ENCODE measurements at regions not wholly inside any gene's neighbourhood (a gene's known extent, or its start where the extent isn't known, plus 50 kb on each side); places are given as distances from the start of the nearest gene placed in this dataset.
"Not testable (repeated sequence)": the region's sequence is repeated elsewhere in the genome, so short reads cannot be mapped to it uniquely, and the experiment has no call there.

GRCh38 chr6:157751547-157752200 lies 71.4 kb upstream of the SNX9 start:
- Histone ChIP-seq H3K27me3 (ENCODE audit: control insufficient read depth, insufficient read depth, low read length) (no peaks in the 10 kb centered on the region), H3K36me3 (replicated peaks; ENCODE audit: control insufficient read depth, insufficient read depth, low read length) (no peaks in the 10 kb centered on the region), H3K4me3 (ENCODE audit: insufficient read depth, low read depth, low read length) (no peak overlapping the region)
- DNase-seq, result no peak

DNA sequence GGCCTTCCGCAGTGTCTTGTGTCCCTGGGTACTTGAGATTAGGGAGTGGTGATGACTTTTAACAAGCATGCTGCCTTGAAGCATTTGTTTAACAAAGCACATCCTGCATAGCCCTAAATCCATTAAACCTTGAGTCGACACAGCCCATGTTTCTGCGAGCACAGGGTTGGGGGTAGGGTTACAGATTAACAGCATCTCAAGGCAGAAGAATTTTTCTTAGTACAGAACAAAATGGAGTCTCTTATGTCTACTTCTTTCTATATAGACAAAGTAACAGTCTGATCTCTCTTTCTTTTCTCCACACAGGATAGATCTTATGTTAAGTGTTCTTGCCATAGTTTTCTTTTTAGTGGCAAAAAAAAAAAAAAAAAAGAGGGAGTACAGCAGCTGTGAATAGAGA lies 70.2 kb upstream of the SNX9 start:
- H3K4me3 ChIP-seq (ENCODE audit: insufficient read depth, low read depth, low read length); H3K27me3 ChIP-seq (ENCODE audit: control insufficient read depth, insufficient read depth, low read length); DNase-seq; H3K36me3 ChIP-seq (replicated peaks; ENCODE audit: control insufficient read depth, insufficient read depth, low read length): not testable (repeated sequence)

DNA sequence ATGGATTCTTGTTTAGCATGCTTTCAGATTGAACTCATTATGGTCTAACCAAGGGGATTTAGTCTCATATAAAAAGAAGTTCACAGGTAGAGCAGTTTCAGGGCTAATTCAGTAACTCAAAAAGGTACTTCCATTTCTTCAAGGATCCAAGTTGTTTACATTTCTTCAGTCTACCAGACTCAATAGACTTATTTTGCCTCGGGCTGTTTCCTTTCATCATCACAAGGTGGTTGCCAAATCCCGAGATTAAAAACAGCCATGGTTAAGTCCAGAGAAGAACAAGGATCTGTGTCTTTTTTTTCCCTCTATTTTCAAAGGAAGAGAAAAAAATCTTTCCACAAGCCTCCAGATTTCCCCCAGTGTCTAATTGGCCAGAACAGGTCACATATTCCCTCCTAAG lies 69.8 kb upstream of the SNX9 start:
- no peaks in the 10 kb centered on the region for H3K27me3 ChIP-seq (ENCODE audit: control insufficient read depth, insufficient read depth, low read length)
- H3K36me3 ChIP-seq (replicated peaks; ENCODE audit: control insufficient read depth, insufficient read depth, low read length), result no peaks in the 10 kb centered on the region
- H3K4me3 ChIP-seq (ENCODE audit: insufficient read depth, low read depth, low read length), result no peak overlapping the region
- no peak for DNase-seq

GRCh38 chr6:157753801-157754200 lies 69.2 kb upstream of the SNX9 start:
- H3K36me3 ChIP-seq (replicated peaks; ENCODE audit: control insufficient read depth, insufficient read depth, low read length); H3K4me3 ChIP-seq (ENCODE audit: insufficient read depth, low read depth, low read length); H3K27me3 ChIP-seq (ENCODE audit: control insufficient read depth, insufficient read depth, low read length); DNase-seq: not testable (repeated sequence)

DNA sequence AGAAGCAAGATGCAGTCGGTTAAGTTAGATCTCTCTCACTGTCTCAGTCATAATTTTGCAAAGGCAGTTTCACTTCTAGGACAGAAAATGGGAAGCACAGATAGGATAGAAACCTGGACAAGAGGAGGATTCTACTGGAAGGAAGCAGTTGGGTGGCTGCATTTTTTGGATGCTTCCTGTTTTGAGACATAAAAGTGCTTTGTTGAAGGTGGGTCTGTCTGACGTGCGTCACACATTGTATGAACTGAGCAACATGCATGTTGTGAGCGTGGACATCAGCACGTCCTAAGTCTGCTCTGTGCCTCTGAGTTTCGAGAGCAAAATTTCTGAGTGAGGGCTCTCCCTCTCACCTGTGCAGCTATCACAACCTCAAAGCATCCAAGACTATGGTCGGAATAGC lies 68.7 kb upstream of the SNX9 start:
- Histone ChIP-seq H3K4me3 (ENCODE audit: insufficient read depth, low read depth, low read length) (no peak overlapping the region), H3K36me3 (replicated peaks; ENCODE audit: control insufficient read depth, insufficient read depth, low read length) (no peaks in the 10 kb centered on the region)

DNA sequence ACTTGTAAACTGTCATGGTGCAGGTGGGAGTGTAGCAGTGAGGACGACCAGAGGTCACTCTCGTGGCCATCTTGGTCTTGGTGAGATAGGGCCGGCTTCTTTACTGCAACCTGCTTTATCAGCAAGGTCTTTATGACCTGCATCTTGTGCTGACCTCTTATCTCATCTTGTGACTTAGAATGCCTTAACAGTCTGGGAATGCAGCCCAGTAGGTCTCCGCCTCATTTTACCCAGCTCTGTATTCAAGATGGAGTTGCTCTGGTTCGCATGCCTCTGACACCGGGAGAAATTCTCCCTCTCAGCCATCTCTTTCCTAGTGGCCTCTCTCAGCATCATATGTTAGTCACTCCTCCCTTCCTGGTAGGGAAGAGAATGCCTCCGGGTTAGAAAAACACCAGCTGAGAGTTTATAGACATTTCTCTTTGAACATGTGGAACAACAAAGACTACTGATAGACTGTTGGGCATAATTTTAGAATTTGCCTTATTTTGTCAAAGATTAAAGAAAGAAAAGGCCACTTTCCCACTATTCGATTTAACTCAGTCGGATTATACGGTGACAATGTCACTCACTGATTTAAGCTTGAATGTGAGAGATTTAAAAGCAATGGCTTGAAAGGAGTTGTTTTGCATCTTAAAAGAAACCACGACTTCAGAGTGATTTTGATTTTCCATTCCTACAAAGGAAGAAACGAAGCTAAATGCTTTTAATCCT lies 67.9 kb upstream of the SNX9 start:
- Histone ChIP-seq H3K4me3 (ENCODE audit: insufficient read depth, low read depth, low read length) (no peak overlapping the region), H3K27me3 (ENCODE audit: control insufficient read depth, insufficient read depth, low read length) (no peaks in the 10 kb centered on the region), H3K36me3 (replicated peaks; ENCODE audit: control insufficient read depth, insufficient read depth, low read length) (no peaks in the 10 kb centered on the region)
- no peak for DNase-seq

More for the DNA sequence above, 68.7 kb upstream of the SNX9 start:
- H3K27me3 ChIP-seq (ENCODE audit: control insufficient read depth, insufficient read depth, low read length), result no peaks in the 10 kb centered on the region
- DNase-seq, result no peak

DNA sequence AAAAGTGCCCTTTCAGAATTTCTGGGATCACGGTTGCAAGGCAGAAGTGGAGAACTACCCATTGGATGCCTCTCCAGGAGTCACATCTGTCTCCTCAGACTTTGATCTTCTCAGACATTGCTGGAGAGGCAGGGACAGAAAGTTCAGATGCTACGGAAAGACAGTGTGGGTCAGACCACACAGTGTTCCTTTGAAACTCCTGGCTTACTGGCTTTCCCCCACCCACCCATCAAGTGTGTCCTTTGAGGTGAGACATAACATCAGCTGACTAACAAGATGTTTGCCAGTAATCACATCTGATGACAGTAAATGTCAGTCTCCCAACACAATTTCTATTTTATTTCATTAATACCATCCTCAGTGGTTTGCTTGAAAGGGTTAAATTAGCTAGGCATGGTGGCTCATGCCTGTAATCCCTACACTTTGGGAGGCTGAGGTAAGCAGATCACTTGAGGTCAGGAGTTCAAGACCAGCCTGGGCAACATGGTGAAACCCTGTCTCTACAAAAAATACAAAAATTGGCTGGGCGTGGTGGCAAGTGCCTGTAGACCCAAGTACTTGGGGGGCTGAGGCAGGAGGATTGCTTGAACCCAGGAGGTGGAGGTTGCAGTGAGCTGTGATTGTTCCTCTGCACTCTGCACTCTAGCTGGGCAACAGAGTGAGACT lies 67.2 kb upstream of the SNX9 start:
- H3K36me3 ChIP-seq (replicated peaks; ENCODE audit: control insufficient read depth, insufficient read depth, low read length), result no peaks in the 10 kb centered on the region
- H3K4me3 ChIP-seq (ENCODE audit: insufficient read depth, low read depth, low read length), result no peak overlapping the region
- DNase-seq, result no peak
- H3K27me3 ChIP-seq (ENCODE audit: control insufficient read depth, insufficient read depth, low read length), result no peaks in the 10 kb centered on the region

GRCh38 chr6:157756708-157757429 lies 66.2 kb upstream of the SNX9 start:
- Histone ChIP-seq H3K4me3 (ENCODE audit: insufficient read depth, low read depth, low read length) (no peak overlapping the region), H3K27me3 (ENCODE audit: control insufficient read depth, insufficient read depth, low read length) (no peaks in the 10 kb centered on the region), H3K36me3 (replicated peaks; ENCODE audit: control insufficient read depth, insufficient read depth, low read length) (no peaks in the 10 kb centered on the region)
- peak; percentile 76 for DNase-seq

DNA sequence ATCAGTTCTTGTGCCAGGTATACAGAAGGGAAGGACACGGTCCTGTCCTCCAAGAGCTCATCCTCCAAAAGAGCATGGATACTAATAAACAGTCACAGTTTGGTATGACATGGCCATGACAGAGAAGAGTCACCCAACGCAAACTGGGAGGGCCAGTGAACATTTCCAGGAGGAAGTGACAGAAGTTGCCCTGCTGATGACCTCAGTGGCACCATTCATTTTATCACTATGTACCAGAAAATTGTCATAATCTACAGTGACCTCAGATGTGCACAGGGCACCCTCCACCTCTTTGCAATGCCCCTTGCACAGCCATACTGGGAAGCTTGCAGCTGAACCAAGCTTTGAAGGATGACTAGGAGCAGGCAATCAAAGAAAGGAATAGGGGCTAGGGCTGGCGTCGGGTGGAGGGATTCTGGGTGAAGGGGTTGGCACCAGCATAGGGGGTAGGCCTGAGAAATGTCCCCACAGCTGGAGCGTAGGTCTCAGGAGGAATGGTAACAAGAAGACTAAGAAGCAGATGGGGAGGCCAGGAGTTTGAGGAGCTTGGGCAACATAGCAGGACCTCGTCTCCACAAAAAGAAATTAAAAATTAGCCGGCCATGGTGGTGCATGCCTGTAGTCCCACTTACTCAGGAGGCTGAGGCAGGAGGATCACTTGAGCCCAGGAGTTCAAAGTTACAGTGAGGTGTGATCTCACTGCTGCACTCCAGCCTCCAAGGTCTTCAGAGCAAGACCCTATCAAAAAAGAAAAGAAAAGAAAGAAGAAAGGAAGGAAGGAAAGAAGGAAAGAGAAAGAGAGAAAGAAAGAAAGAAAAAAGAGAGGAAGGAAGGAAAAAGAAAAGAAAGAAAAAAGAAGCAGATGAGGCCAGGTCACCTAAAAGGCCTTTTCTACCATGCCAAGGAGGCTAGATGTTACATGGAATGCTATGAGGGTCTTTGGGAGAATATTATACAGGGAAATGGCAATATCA lies 65.3 kb upstream of the SNX9 start:
- Histone ChIP-seq H3K36me3 (replicated peaks; ENCODE audit: control insufficient read depth, insufficient read depth, low read length) (no peaks in the 10 kb centered on the region), H3K4me3 (ENCODE audit: insufficient read depth, low read depth, low read length) (no peak overlapping the region), H3K27me3 (ENCODE audit: control insufficient read depth, insufficient read depth, low read length) (no peaks in the 10 kb centered on the region)
- no peak for DNase-seq

- Histone ChIP-seq H3K36me3 (replicated peaks; ENCODE audit: control insufficient read depth, insufficient read depth, low read length) (no peaks in the 10 kb centered on the region), H3K27me3 (ENCODE audit: control insufficient read depth, insufficient read depth, low read length) (no peaks in the 10 kb centered on the region), H3K4me3 (ENCODE audit: insufficient read depth, low read depth, low read length) (no peak overlapping the region)
- no peak for DNase-seq
Observed at GRCh38 chr6:157758516-157759023, 64.5 kb upstream of the SNX9 start.

GRCh38 chr6:157759028-157759427 lies 64.0 kb upstream of the SNX9 start:
- no peak for DNase-seq
- no peaks in the 10 kb centered on the region for H3K27me3 ChIP-seq (ENCODE audit: control insufficient read depth, insufficient read depth, low read length)
- H3K4me3 ChIP-seq (ENCODE audit: insufficient read depth, low read depth, low read length), result no peak overlapping the region
- no peaks in the 10 kb centered on the region for H3K36me3 ChIP-seq (replicated peaks; ENCODE audit: control insufficient read depth, insufficient read depth, low read length)

- Histone ChIP-seq H3K27me3 (ENCODE audit: control insufficient read depth, insufficient read depth, low read length) (no peaks in the 10 kb centered on the region), H3K36me3 (replicated peaks; ENCODE audit: control insufficient read depth, insufficient read depth, low read length) (no peaks in the 10 kb centered on the region), H3K4me3 (ENCODE audit: insufficient read depth, low read depth, low read length) (no peak overlapping the region)
- no peak for DNase-seq
Observed at GRCh38 chr6:157760137-157760536, 62.9 kb upstream of the SNX9 start.

DNA sequence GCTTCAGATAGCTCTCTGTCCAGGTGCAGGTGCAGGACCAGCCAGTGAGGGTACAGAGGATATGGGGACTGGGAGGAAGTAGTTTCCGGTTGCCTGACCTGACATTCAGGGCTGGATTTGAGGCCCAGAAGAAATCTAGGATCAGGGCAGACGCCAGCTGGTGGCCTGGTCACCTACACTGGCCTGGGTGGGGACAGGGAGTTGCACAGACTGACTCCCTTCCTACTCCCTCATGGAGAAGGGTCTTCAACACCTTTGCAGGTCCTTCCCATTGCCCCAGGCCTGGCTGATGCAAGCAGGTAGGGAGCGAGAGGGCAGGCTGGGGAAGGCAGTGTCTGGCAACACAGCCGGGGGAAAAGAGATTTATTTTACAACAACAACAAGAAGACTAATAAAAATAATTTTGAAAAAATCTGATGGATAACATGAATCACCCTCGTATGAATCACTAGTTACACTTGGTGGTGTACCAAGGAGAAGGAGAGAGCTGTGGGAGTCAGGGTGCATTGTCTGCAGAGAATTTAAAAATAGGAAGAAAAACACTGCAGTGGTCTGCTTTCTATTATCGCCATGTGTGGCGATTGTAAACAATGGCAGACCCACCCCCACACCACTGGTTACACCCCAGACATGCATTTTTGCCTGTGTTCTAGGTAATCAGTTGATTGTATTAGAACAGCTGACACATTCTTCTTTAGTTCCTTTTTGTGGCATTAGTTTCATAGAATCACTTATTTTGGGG lies 62.3 kb upstream of the SNX9 start:
- H3K27me3 ChIP-seq (ENCODE audit: control insufficient read depth, insufficient read depth, low read length), result no peaks in the 10 kb centered on the region
- no peak overlapping the region for H3K4me3 ChIP-seq (ENCODE audit: insufficient read depth, low read depth, low read length)
- no peaks in the 10 kb centered on the region for H3K36me3 ChIP-seq (replicated peaks; ENCODE audit: control insufficient read depth, insufficient read depth, low read length)
- no peak for DNase-seq

Data from H7 (cell line).